ENCODE measurements at regions not wholly inside any gene's neighbourhood (a gene's known extent, or its start where the extent isn't known, plus 50 kb on each side); places are given as distances from the start of the nearest gene placed in this dataset.

- H3K36me3 ChIP-seq: no peaks in the 10 kb centered on the region
- ATAC-seq: no peak
- no peaks in the 10 kb centered on the region for H3K9me3 ChIP-seq
- H3K4me1 ChIP-seq: no peaks in the 10 kb centered on the region
- intact Hi-C loops (cut with DNase I; ENCODE audit: low total_unique reads): no loop called here
- H3K4me3 ChIP-seq: no peak overlapping the region
- no peak for TF ChIP-seq POLR2A (IDR thresholded peaks at IDR 0.05)
- no peak for TF ChIP-seq CTCF (IDR thresholded peaks at IDR 0.05 in 4 of 5, conservative IDR thresholded peaks at IDR 0.05 in 1 of 5)
- H3K27ac ChIP-seq: no peak overlapping the region
- in situ Hi-C loops (cut with MboI; ENCODE audit: low sequenced_read_pairs in 4 of 4): no loop called here
- no peak for DNase-seq
- H3K27me3 ChIP-seq: no peaks in the 10 kb centered on the region
Measured at GRCh38 chr5:53350368-53350767, 130.1 kb upstream of the FST start.

GRCh38 chr5:53350991-53351770 is 129.2 kb upstream of the FST start:
- TF ChIP-seq POLR2A (IDR thresholded peaks at IDR 0.05) (no peak), CTCF (IDR thresholded peaks at IDR 0.05 in 4 of 5, conservative IDR thresholded peaks at IDR 0.05 in 1 of 5) (no peak)
- intact Hi-C loops (cut with DNase I; ENCODE audit: low total_unique reads): no loop called here
- no peak for DNase-seq

GRCh38 chr5:53355316-53355715 is 125.1 kb upstream of the FST start:
- in situ Hi-C loops (cut with MboI; ENCODE audit: low sequenced_read_pairs in 4 of 4) (no loop called here), intact Hi-C loops (cut with DNase I; ENCODE audit: low total_unique reads) (no loop called here)
- Histone ChIP-seq H3K4me3 (no peak overlapping the region), H3K36me3 (no peaks in the 10 kb centered on the region), H3K27ac (no peak overlapping the region), H3K4me1 (no peaks in the 10 kb centered on the region), H3K27me3 (no peaks in the 10 kb centered on the region), H3K9me3 (no peaks in the 10 kb centered on the region)
- DNase-seq (no peak), ATAC-seq (no peak)
- no peak for TF ChIP-seq POLR2A (IDR thresholded peaks at IDR 0.05)
- TF ChIP-seq CTCF (IDR thresholded peaks at IDR 0.05 in 4 of 5, conservative IDR thresholded peaks at IDR 0.05 in 1 of 5): no peak

More at GRCh38 chr5:53350991-53351770, 129.2 kb upstream of the FST start:
- no peaks in the 10 kb centered on the region for H3K27me3 ChIP-seq
- no peaks in the 10 kb centered on the region for H3K9me3 ChIP-seq
- no peak for ATAC-seq
- no peaks in the 10 kb centered on the region for H3K4me1 ChIP-seq
- H3K36me3 ChIP-seq: no peaks in the 10 kb centered on the region
- in situ Hi-C loops (cut with MboI; ENCODE audit: low sequenced_read_pairs in 4 of 4): no loop called here
- H3K27ac ChIP-seq: no peak overlapping the region
- no peak overlapping the region for H3K4me3 ChIP-seq

- Histone ChIP-seq H3K4me3 (no peak overlapping the region), H3K27me3 (no peaks in the 10 kb centered on the region), H3K9me3 (no peaks in the 10 kb centered on the region), H3K36me3 (no peaks in the 10 kb centered on the region), H3K27ac (no peak overlapping the region), H3K4me1 (no peaks in the 10 kb centered on the region)
- in situ Hi-C loops (cut with MboI; ENCODE audit: low sequenced_read_pairs in 4 of 4): no loop called here
- DNase-seq (no peak), ATAC-seq (no peak)
- TF ChIP-seq CTCF (IDR thresholded peaks at IDR 0.05 in 4 of 5, conservative IDR thresholded peaks at IDR 0.05 in 1 of 5): no peak
- TF ChIP-seq POLR2A (IDR thresholded peaks at IDR 0.05): no peak
- intact Hi-C loops (cut with DNase I; ENCODE audit: low total_unique reads): no loop called here
Measured at GRCh38 chr5:53355931-53356330, 124.5 kb upstream of the FST start.

- ATAC-seq: no peak
- Histone ChIP-seq H3K36me3 (no peaks in the 10 kb centered on the region), H3K27me3 (no peaks in the 10 kb centered on the region), H3K9me3 (no peaks in the 10 kb centered on the region), H3K4me1 (no peaks in the 10 kb centered on the region), H3K27ac (no peak overlapping the region), H3K4me3 (no peak overlapping the region)
- in situ Hi-C loops (cut with MboI; ENCODE audit: low sequenced_read_pairs in 4 of 4): no loop called here
- no peak for TF ChIP-seq POLR2A (IDR thresholded peaks at IDR 0.05)
- no peak for TF ChIP-seq CTCF (IDR thresholded peaks at IDR 0.05 in 4 of 5, conservative IDR thresholded peaks at IDR 0.05 in 1 of 5)
- no peak for DNase-seq
- intact Hi-C loops (cut with DNase I; ENCODE audit: low total_unique reads): no loop called here
Measured at GRCh38 chr5:53357439-53357838, 123.0 kb upstream of the FST start.

Data from gastrocnemius medialis (tissue), 4 donors.